ENCODE measurements at regions not wholly inside any gene's neighbourhood (a gene's known extent, or its start where the extent isn't known, plus 50 kb on each side); places are given as distances from the start of the nearest gene placed in this dataset.

GRCh38 chr3:111244760-111245159 is 173.1 kb downstream of the NECTIN3 start:
- H3K27ac Mint-ChIP-seq, result no peak overlapping the region
- H3K36me3 Mint-ChIP-seq (ENCODE audit: insufficient read depth), result no peaks in the 10 kb centered on the region
- H3K27me3 Mint-ChIP-seq, result no peaks in the 10 kb centered on the region
- TF ChIP-seq CTCF (IDR thresholded peaks at IDR 0.05; ENCODE audit: unreplicated experiment), result no peak
- no peaks in the 10 kb centered on the region for H3K4me1 Mint-ChIP-seq (ENCODE audit: low read depth)
- H3K4me3 Mint-ChIP-seq (ENCODE audit: low read depth), result no peak overlapping the region
- peaks cover 6% of the 10 kb centered on the region for H3K9me3 Mint-ChIP-seq (ENCODE audit: low read depth)
- no peak for DNase-seq (ENCODE audit: low spot score, unreplicated experiment)

DNA sequence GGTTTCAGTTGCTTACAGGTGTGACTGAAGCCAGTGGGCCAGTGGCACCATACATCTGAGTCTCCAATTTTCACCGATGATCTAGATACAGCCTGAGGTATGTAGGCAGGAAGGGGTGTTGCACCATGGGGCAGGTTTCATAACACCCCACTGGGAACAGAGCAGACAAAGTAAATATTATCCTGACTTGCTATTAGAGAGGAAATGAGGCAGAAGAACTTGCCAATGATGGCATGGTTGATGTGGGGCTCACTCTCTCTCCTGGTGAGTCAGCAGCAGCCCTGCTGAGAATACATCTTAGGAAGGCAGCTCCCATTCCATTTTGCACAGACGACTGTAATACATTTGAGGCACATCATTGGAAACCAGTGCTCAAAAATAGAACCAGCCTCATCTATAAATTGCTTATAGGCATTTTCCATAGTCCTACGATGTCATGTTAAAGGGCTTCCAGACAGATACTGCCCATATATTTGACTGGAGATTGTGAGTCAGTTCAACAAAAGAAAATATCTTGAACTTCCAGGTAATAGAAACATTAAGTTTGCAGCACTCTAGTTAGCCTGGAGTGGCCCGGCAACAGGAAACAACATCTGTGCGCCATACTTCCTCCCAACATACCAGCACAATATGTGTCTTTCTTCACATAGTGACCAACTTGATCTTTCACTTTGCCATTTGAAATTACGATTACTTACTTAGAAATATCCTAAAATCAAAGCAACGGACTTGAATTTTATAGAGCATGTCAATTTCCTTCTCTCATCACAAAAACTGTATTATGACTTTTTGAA is 175.5 kb downstream of the NECTIN3 start:
- no peaks in the 10 kb centered on the region for H3K4me1 Mint-ChIP-seq (ENCODE audit: low read depth)
- no peak for TF ChIP-seq CTCF (IDR thresholded peaks at IDR 0.05; ENCODE audit: unreplicated experiment)

DNA sequence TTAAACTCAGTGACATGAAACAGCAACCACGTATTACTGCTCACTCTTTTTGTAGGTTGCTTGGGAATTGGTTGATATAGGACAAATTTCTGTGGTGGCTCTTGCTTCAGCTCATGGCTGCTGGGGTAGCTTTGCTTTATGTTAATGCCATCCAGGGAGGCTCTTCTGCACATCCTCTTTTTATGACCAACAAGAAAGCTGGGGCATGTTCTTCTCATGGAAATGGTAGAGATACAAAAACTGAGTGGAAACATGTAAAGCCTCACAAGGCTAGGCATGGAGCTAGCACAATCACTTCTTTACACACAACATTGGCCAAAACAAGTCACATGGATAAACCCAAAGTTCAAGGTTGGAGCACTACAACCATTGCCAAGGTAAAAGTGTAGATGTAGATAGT is 176.8 kb downstream of the NECTIN3 start:
- no peaks in the 10 kb centered on the region for H3K36me3 Mint-ChIP-seq (ENCODE audit: insufficient read depth)
- H3K27me3 Mint-ChIP-seq, result no peaks in the 10 kb centered on the region
- no peak overlapping the region for H3K4me3 Mint-ChIP-seq (ENCODE audit: low read depth)
- TF ChIP-seq CTCF (IDR thresholded peaks at IDR 0.05; ENCODE audit: unreplicated experiment), result no peak
- no peaks in the 10 kb centered on the region for H3K4me1 Mint-ChIP-seq (ENCODE audit: low read depth)
- H3K27ac Mint-ChIP-seq, result no peak overlapping the region
- H3K9me3 Mint-ChIP-seq (ENCODE audit: low read depth), result peaks cover 3% of the 10 kb centered on the region
- no peak for DNase-seq (ENCODE audit: low spot score, unreplicated experiment)

More for the DNA sequence above, 175.5 kb downstream of the NECTIN3 start:
- H3K9me3 Mint-ChIP-seq (ENCODE audit: low read depth), result peaks cover 3% of the 10 kb centered on the region
- DNase-seq (ENCODE audit: low spot score, unreplicated experiment), result no peak
- H3K36me3 Mint-ChIP-seq (ENCODE audit: insufficient read depth), result no peaks in the 10 kb centered on the region
- H3K4me3 Mint-ChIP-seq (ENCODE audit: low read depth), result no peak overlapping the region
- H3K27me3 Mint-ChIP-seq, result no peaks in the 10 kb centered on the region
- H3K27ac Mint-ChIP-seq, result no peak overlapping the region

GRCh38 chr3:111249421-111249820 is 177.8 kb downstream of the NECTIN3 start:
- TF ChIP-seq CTCF (IDR thresholded peaks at IDR 0.05; ENCODE audit: unreplicated experiment), result no peak
- no peak overlapping the region for H3K27ac Mint-ChIP-seq

DNA sequence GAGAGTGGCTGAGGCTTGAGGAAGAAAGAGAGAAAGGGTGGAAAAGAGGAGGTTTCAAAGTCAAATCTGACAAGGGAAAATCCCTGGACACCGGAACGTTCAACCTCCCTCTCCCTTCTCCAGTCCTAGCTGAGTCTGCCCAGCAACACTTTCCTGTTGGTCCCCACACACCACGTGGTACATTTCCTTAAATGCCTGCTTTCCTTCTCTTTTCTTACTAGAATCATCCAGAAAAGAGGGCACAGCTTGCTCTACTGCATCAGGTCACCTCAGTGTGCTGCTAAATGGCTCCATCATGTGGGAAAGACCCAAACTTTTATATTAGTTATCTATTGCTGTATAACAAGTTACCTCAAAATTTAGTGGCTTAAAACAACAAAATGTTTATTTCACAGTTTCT is 181.2 kb downstream of the NECTIN3 start:
- H3K9me3 Mint-ChIP-seq (ENCODE audit: low read depth), result peaks cover 3% of the 10 kb centered on the region
- H3K4me1 Mint-ChIP-seq (ENCODE audit: low read depth), result no peaks in the 10 kb centered on the region
- DNase-seq (ENCODE audit: low spot score, unreplicated experiment), result no peak
- no peak overlapping the region for H3K4me3 Mint-ChIP-seq (ENCODE audit: low read depth)
- TF ChIP-seq CTCF (IDR thresholded peaks at IDR 0.05; ENCODE audit: unreplicated experiment), result no peak
- H3K36me3 Mint-ChIP-seq (ENCODE audit: insufficient read depth), result no peaks in the 10 kb centered on the region
- H3K27ac Mint-ChIP-seq, result no peak overlapping the region
- H3K27me3 Mint-ChIP-seq, result no peaks in the 10 kb centered on the region

More at GRCh38 chr3:111249421-111249820, 177.8 kb downstream of the NECTIN3 start:
- Mint-ChIP-seq H3K9me3 (ENCODE audit: low read depth) (peaks cover 3% of the 10 kb centered on the region), H3K36me3 (ENCODE audit: insufficient read depth) (no peaks in the 10 kb centered on the region), H3K4me1 (ENCODE audit: low read depth) (no peaks in the 10 kb centered on the region), H3K27me3 (no peaks in the 10 kb centered on the region), H3K4me3 (ENCODE audit: low read depth) (no peak overlapping the region)
- no peak for DNase-seq (ENCODE audit: low spot score, unreplicated experiment)
